ENCODE measurements at regions not wholly inside any gene's neighbourhood (a gene's known extent, or its start where the extent isn't known, plus 50 kb on each side); places are given as distances from the start of the nearest gene placed in this dataset.

DNA sequence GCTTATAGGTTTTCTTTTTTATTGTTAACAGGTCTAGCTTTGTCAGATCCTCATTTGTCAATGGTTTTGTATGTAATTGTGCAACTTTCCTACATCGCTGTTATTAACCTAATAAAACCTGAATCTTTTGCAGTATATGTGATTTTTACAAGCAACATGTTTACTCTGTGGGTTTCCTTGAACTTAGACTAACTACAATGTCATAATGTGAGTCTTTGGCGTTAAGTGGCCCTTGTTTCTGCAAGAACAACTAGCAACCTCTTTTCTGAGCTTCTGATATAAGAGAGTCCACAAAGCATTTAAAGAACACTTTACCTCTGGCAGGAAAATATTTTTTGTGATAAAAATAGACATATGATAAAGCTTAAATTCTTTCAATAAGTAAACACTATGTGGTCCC, 230.3 kb upstream of the CFAP20DC start:
- TF ChIP-seq, protein P1, sequence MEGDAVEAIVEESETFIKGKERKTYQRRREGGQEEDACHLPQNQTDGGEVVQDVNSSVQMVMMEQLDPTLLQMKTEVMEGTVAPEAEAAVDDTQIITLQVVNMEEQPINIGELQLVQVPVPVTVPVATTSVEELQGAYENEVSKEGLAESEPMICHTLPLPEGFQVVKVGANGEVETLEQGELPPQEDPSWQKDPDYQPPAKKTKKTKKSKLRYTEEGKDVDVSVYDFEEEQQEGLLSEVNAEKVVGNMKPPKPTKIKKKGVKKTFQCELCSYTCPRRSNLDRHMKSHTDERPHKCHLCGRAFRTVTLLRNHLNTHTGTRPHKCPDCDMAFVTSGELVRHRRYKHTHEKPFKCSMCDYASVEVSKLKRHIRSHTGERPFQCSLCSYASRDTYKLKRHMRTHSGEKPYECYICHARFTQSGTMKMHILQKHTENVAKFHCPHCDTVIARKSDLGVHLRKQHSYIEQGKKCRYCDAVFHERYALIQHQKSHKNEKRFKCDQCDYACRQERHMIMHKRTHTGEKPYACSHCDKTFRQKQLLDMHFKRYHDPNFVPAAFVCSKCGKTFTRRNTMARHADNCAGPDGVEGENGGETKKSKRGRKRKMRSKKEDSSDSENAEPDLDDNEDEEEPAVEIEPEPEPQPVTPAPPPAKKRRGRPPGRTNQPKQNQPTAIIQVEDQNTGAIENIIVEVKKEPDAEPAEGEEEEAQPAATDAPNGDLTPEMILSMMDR (IDR thresholded peaks at IDR 0.05): no peak
- H3K4me1 Mint-ChIP-seq (ENCODE audit: low read depth): no peaks in the 10 kb centered on the region
- H3K9me3 Mint-ChIP-seq: peaks cover 12% of the 10 kb centered on the region
- H3K27ac Mint-ChIP-seq: no peak overlapping the region
- no peak for DNase-seq
- H3K27me3 Mint-ChIP-seq (ENCODE audit: insufficient read depth): peaks cover 1% of the 10 kb centered on the region
- H3K36me3 Mint-ChIP-seq (ENCODE audit: low read depth): no peaks in the 10 kb centered on the region
- no peak overlapping the region for H3K4me3 Mint-ChIP-seq

DNA sequence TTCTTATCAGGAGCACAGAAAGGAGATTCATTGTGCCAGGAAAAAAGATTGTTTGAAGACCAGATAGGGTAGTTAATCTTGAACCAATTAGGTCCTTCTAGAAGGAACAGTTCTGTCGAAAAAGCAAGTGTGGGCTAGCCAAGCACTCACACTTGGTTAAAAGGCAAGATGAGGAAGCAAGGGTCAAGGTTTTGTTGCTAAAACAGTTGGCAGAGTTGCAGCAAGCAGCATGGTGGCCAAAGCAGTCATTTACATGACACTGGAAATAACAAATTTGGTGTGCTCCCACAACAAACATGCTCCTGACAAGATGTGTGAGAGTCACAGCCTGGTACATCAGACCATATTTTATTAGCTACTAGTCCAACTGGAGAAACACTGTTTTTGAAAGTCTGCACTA, 228.0 kb upstream of the CFAP20DC start:
- H3K4me1 Mint-ChIP-seq (ENCODE audit: low read depth): no peaks in the 10 kb centered on the region
- peaks cover 12% of the 10 kb centered on the region for H3K9me3 Mint-ChIP-seq
- no peak for DNase-seq
- peaks cover 1% of the 10 kb centered on the region; the same call in 1 of the 2 replicates for H3K27me3 Mint-ChIP-seq (ENCODE audit: insufficient read depth)
- TF ChIP-seq, protein P1 (IDR thresholded peaks at IDR 0.05): no peak
- H3K27ac Mint-ChIP-seq: no peak overlapping the region
- H3K4me3 Mint-ChIP-seq: no peak overlapping the region
- H3K36me3 Mint-ChIP-seq (ENCODE audit: low read depth): no peaks in the 10 kb centered on the region

DNA sequence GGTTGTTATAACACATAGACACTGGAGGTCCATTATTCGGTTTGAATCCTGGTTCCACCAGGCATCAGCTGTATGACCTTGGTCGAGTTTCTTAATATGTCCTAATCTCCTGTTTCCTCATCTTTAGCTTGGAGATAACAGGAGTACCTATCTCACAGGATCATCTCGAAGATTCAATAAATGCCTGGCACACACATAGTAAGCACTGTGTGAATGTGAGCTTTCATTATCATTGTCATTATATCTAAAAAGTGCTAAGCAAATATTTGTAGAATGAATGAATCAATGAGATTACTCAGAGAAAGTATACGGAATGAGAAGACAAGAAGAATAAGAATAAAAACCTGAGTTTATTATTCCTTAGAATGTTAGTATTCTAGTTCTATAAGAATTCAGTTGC, 227.4 kb upstream of the CFAP20DC start:
- no peaks in the 10 kb centered on the region for H3K4me1 Mint-ChIP-seq (ENCODE audit: low read depth)
- no peaks in the 10 kb centered on the region for H3K27me3 Mint-ChIP-seq (ENCODE audit: insufficient read depth)
- no peak overlapping the region for H3K27ac Mint-ChIP-seq
- TF ChIP-seq, protein P1 (IDR thresholded peaks at IDR 0.05): no peak
- DNase-seq: no peak
- H3K9me3 Mint-ChIP-seq: peaks cover 10% of the 10 kb centered on the region
- no peak overlapping the region for H3K4me3 Mint-ChIP-seq
- H3K36me3 Mint-ChIP-seq (ENCODE audit: low read depth): no peaks in the 10 kb centered on the region

DNA sequence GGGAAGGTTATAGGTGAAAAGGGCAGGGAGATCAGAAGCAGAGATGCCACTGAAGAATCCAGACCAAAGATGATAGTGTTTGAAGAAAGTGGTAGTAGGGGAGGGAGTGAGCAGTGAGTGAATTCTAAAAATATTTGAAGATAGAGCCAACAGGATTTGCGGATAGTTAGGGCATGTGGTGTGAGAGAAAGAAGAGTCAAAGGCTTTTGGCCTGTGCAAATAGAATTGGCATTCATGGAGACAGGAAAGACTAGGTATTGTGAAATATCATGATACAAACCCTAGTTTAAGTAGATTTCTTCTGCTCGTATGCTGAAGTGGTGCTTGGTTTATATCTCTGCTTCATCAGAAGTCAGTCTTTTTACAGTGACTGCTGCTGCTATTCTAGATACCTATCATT, 224.2 kb upstream of the CFAP20DC start:
- Mint-ChIP-seq H3K4me1 (ENCODE audit: low read depth) (no peaks in the 10 kb centered on the region), H3K9me3 (no peaks in the 10 kb centered on the region), H3K27ac (no peak overlapping the region), H3K27me3 (ENCODE audit: insufficient read depth) (no peaks in the 10 kb centered on the region; the same call in 1 of the 2 replicates), H3K36me3 (ENCODE audit: low read depth) (no peaks in the 10 kb centered on the region), H3K4me3 (no peak overlapping the region)
- DNase-seq: no peak
- TF ChIP-seq, protein P1 (IDR thresholded peaks at IDR 0.05): no peak

DNA sequence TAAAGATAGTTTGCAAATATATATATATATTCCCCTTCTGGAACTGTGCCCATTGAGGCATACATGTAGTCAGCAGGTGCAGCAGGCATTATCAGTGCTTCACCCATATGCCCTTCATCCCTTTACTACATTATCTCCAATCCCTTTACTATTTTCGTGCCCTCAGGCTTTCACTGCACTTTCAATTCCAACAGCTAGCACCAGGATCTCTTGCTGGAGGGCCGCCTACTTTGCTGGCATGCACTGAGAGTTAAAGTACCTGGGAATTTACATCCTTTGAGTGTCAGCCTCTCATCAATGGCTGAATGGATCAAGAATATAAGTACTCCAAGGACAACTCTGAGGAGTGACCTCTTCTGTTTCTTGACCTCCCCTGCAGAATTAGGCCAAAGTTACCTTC, 222.1 kb upstream of the CFAP20DC start:
- TF ChIP-seq, protein P1 (IDR thresholded peaks at IDR 0.05): no peak

DNA sequence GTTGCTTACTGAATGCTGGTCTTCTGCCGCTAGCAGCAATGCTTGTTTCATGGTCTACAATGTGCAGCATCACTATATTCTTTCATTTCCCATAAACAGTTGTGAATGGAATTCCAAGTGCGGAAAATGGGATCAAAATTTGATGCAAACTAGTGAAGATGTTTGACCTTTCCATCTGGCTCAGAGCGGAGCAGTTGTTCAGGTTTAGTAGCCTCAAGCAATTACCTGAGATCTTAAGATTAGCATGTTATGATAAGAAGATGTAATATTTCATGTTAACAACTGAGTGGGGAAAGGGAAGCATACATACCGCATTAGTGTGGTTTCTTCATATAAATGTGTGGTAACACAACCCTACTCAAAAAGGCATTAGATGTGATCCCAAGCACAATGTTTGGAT, 221.1 kb upstream of the CFAP20DC start:
- no peaks in the 10 kb centered on the region for H3K9me3 Mint-ChIP-seq
- H3K4me1 Mint-ChIP-seq (ENCODE audit: low read depth): no peaks in the 10 kb centered on the region
- no peak overlapping the region for H3K4me3 Mint-ChIP-seq
- no peak overlapping the region for H3K27ac Mint-ChIP-seq
- no peak for DNase-seq
- H3K27me3 Mint-ChIP-seq (ENCODE audit: insufficient read depth): no peaks in the 10 kb centered on the region; the same call in 1 of the 2 replicates
- no peaks in the 10 kb centered on the region for H3K36me3 Mint-ChIP-seq (ENCODE audit: low read depth)
- TF ChIP-seq, protein P1 (IDR thresholded peaks at IDR 0.05): no peak

More for the DNA sequence above, 222.1 kb upstream of the CFAP20DC start:
- H3K4me3 Mint-ChIP-seq: no peak overlapping the region
- no peaks in the 10 kb centered on the region for H3K36me3 Mint-ChIP-seq (ENCODE audit: low read depth)
- no peaks in the 10 kb centered on the region; the same call in 1 of the 2 replicates for H3K27me3 Mint-ChIP-seq (ENCODE audit: insufficient read depth)
- no peaks in the 10 kb centered on the region for H3K9me3 Mint-ChIP-seq
- no peak overlapping the region for H3K27ac Mint-ChIP-seq
- no peaks in the 10 kb centered on the region for H3K4me1 Mint-ChIP-seq (ENCODE audit: low read depth)
- no peak for DNase-seq
